ENCODE measurements at regions not wholly inside any gene's neighbourhood (a gene's known extent, or its start where the extent isn't known, plus 50 kb on each side); places are given as distances from the start of the nearest gene placed in this dataset.

- TF ChIP-seq CTCF (IDR thresholded peaks at IDR 0.05) = no peak
- no peak for TF ChIP-seq POLR2A (IDR thresholded peaks at IDR 0.05)
These were observed 68.4 kb upstream of the MAGI3 start for GRCh38 chr1:113321771-113322387.

All from upper lobe of left lung (tissue), 4 donors.